ENCODE measurements at regions not wholly inside any gene's neighbourhood (a gene's known extent, or its start where the extent isn't known, plus 50 kb on each side); places are given as distances from the start of the nearest gene placed in this dataset.

DNA sequence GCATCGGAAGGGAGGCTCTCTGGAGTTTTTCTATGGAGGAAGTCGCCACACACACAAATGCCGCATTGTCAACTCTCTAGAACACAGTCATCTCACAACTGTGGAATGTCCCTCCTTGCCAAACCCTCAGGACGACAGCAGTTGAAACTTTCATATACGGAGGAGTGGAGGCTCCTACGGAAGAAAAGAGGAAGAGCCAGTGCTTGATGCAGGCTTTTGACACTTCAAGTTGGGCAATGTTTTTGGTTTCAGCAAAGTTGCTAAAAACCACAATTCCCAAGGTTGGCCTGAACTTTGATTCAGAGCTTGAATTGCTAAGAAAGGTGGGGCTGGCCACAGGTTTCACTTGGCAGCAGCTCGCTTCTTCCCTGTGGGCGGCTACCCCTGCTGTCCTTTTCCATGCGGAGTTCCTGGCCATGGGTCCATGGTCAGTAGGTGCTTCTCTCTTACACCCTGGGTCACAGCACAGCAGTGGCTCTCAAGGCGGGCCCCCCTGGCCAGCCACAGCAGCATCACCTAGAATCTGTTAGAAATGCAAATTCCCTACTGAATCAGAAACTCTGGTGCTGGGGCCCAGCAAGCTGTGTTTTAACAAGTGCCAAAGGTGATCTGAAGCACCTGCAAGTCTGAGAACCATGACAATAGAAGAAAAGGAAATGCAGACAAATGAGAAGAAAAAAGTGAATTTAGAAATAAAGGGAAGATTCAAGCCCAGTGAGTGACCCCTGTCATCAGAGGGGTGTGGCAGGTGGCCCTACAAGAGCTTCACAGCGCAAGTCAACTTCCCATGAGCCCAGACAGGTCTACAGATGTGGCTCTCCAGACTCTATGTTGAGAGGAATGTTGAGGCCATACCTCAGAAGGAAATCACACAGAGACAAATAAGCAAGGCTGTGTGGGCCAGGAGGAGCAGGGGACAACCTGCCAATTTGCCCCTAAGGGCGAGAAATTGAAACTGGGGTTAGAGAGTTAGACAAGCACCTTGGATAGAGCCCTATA is 856.4 kb downstream of the RNF144A start:
- DNase-seq: peak; percentile 60

DNA sequence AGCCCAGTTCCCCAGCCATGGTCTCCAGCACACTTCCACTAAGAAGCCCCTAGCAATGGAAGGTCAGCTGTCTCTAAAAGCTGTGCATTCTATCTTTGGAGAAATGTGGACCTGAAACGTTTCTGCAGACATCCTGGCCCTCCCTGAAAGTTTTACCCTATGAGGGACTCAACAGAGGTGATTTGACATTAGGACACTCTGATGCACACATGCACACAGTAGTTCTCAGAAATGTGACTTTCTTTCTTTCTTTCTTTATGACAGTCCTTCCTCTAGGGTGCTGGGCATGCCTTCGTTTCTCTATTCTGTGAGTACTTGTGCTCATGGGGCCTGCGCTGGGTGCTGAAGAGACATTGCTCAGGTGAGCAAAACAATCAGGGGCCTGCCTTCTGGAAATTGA is 857.3 kb downstream of the RNF144A start:
- DNase-seq: peak; percentile 50

DNA sequence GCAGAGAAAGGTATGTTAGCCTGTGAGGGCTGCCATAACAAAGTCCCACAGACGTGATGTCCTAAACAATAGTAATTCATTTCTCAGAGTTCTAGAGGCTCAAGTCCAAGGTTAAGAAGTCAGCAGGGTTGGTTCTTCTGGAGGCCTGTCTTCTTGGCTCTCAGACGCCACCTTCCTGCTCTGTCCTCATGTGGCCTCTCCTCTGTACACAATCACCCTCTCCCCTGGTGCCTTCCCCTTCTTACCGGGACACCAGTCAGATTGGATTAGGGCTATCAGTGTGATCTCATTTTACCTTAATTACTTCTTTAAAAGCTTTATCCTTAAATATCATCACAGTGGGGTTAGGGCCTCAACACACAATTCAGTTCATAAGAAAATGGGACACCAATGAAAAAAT is 860.5 kb downstream of the RNF144A start:
- no peak for DNase-seq

DNA sequence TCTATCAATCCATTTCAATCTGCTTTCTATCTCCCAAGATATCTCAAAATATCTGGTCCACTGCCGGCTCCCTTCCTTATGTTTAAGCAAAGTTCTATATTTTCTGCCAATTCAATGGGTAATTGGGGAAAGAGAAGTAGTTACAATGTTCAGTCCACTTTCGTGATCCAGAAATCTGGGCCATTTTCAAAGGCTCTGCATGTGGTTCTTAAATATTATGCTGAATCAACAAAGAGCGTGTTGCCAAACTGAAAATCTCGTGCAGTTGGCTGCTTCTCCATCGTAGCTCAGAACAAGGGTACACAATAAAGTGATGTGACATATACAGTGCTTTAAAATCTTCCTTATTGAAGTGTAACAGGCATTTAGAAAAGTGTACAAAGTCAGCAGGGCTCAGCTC is 863.1 kb downstream of the RNF144A start:
- no peak for DNase-seq

DNA sequence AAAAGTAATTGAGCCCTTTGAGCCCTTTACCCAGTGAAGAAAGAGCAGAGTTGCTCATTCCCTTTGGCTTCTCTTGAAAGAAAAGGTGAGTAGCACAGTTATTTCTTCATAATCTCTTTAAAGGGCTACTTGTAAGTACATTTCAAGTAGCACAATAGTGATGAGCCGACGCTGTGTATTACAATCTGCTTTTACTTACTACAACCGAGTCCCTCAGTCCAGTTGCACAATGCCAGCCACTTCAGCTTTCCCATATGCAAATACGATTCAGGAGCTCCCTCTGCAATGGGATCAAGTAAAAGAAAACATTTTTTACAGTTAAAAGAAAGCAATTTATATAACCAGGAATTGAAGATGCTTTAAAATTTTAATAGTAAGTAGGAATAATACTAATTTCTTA is 868.5 kb downstream of the RNF144A start:
- no peak for DNase-seq

DNA sequence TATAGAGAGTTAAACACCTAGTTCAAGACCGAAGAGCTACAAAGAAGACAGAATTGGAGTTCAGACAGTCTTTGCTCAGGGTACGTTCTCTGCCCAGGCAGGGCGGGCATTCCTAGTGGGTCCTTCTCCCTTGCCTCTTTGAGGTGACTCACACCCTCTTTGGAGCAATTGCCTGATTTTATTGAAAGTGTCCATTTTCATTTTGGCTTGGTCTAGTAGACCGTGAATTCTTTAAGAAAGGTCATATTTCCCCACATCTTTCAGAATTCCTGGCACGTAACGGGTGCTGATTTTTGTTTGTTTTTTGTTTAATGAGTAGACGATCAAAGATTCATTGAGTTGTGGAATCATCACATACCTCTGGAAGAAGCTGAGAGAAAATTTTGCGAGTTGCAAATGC is 871.5 kb downstream of the RNF144A start:
- no peak for DNase-seq

DNA sequence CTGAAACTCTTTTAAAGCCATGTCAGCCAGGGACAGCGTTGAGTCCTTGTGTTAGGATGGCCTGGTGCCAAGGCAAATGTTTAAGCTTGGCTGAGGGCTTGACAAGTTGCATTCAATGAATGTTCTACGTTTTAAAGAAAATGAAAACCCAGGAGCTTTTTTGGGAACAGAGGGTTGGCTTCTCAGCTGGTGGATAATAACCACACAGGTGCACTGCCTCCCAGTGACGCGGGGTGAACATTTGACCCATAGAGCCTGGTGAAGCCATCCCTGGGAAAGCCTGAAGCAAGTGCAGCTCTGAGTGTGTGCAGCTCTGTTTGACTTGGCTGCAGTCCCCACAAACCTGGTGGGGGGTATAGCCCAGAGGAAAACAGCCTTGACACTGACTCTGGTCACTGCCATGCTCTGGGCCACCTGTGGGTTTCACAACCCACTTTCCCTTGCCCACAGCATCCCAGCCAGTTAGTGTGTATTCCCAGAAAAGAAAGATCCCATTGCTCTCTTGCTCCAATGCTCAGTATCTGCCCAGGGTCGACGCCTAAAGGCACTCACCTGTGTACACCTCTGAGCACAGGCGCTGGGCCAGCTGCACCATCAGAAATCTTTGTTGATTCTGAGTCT is 874.9 kb downstream of the RNF144A start:
- no peak for DNase-seq

DNA sequence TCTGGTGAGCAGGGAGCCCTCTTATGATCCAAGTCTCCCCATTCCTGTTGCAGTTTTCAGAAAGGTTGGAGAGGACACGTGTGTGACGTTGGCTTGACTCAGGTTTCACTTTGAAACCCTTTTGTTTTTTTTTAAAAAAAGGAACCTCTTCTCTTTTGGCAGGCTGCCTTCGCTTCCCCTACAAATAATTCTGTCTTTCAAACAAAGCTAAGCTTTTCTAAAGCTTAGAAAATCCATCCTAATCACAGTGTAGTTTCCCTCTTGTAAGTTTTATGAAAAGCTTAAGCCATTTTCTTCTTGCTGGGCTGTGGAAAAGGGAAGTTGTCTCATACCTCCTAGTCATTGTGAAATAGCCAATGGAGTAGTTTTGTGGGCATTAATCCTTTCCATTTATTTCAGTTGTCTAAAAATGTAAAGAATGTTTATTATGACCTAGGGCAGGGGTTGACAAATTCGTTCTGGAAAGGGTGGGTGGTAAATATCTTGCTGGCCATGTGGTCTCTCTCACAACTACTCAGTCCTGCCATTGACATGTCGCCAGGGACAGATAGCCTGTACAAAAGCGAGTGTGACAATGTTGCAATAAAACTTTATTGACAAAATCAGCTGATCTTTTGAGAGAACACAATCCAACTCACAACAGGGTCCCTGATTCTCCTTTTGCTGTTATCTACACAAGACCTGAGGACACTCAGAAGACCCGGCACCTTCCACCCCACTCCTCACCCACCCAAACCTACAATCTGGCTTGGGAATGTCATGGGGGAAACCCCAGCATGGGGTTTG is 878.8 kb downstream of the RNF144A start:
- DNase-seq: no peak

DNA sequence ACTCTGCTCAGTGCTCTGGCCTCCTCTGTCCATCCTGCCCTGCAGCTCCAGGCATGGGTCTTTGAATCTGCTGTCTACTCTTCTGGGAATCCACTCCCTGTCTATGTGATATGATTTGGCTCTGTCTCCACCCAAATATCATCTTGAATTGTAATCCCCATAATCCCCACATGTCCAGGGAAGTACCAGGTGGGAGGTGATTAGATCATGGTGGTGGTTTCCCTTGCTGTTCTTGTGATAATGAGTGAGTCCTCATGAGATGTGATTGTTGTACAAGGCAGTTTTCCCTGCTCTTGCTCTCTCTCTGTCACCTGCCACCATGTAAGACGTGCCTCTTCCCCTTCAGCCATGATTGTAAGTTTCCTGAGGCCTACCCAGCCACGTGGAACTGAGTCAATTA is 881.8 kb upstream of the ID2 start:
- no peak for DNase-seq

DNA sequence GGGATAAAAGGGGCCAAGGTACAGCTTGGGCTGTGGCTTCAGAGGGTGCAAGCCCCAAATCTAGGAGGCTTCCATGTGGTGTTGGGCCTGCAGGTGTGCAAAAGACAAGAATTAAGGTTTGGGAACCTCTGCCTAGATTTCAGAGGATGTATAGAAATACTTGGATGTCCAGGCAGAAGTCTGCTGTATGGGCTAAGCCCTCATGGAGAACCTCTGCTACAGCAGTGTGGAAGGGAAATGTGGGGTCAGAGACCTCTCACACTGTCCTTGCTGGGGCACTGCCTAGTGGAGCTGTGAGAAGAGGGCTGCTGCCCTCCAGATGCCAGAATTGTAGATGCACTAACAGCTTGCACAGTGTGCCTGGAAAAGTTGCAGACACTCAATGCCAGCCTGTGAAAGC is 880.6 kb upstream of the ID2 start:
- no peak for DNase-seq

DNA sequence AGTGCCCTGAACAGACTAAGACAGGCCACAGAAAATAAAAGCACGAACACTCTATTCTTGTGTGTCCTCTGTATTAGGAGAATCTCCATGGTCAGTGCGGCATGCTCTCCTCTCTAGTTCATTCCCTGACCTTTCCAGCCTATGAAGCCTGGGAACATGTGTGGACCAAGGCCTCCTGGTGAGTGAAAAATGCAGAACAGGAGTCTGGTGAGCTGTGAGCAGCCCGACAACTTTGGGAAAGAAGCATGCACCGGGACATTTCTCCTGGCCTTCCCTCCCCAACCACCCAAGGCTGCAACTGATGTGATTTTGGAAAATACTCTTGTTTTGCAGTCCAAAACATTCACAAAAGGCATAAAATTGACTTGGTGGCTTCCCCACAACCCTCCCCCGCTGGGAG is 878.3 kb upstream of the ID2 start:
- no peak for DNase-seq

DNA sequence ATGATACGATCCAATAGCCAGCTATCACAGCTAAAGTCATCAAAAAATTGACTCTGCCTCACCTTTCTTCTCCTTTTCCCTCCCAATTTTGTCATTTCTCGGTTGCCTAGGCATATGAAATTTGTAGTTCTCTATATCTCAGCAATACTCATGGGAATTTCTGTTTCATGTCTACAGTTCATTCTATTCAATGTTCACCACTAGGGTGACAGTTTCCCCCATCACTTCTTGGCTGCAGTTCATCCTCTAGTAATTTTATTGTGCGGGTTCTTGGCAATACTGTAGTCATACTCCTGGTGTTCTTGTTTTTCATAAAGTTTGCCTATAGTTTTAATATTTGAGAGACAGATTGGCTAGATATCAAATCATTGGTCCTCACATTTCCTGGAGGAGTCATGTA is 872.2 kb upstream of the ID2 start:
- DNase-seq: no peak

DNA sequence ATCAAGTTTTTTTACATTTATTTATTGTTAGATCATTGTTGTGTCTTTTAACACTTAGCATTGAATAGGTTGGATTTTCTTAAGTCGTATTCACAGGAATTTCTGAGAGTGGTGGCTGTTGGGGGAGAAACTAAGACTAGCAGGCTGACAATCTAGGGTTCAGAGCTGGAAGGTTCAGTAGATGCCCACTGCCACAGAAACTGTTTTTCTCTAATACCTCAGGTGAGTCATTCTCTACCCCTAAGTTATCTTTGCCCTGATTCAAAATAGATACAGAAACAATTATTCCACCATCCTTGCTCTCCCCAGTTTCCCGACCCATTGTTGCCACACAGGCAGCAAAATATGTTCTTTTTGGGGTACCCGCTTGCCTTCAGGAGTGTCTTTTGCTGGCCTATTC is 870.8 kb upstream of the ID2 start:
- no peak for DNase-seq

DNA sequence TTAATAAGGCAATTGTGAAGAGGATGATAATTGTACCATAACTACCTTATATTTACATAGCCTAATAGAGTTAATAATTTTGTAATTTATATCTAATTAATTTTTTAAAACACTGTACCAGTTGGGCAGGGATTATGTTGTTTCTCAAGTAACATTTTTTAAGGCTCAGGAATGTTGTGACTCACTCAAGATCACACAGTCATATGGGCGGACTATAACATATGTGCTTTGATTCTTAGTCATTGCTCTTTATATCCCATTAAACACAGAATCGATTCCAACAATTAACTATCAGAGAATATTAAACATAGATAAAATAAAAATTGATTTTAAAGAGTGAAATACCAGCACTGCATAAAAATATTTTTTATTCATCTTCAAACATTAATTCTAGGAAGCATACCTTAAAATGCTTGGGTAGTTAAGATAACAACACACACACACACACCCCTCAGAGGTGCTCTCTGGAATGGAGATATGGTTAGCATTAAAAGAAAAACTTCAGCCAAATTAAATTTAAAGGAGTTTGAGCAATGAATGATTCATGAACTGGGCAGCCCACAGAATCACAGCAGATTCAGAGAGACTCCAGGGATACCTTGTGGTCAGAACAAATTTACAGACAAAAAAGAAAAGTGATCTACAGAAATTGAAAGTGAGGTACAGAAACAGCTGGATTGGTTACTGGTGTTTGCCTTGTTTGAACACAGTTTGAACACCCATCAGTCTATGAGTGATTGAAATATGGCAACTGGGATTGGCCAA is 869.4 kb upstream of the ID2 start:
- no peak for DNase-seq

DNA sequence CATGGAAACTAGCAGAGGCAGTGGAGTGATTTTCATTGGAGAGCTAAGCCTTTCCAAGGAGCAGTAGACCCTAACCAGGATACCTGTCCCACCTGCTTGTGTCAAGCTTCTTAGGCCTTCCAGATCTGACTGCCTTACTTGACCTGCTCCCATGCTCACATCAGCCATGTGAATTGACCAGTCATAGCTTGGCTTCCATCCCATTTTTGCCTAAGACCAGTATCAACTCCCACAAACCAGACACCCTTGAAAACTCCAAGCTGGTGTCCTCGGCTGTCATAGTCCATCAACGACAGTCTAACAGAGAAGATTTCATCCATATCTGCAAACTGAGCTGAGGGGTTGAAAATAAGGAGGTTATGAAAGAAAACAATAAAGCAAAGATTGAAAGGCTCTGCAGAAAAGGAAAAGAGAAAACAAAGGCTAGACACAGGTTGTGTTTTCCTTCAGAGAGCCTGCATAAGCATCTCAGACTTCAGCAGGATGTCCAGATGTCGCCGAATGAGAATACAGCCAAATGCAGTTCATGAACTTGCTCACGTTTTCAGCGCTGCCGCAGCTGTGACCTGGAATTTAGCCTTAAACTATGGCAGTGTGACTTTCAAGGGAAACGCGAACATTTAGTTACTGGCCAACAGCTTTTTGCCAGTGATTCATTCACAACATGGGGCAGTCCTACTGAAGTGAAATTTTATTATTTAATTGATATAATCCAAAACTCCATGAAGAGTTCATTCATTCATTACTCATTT is 868.1 kb upstream of the ID2 start:
- no peak for DNase-seq

DNA sequence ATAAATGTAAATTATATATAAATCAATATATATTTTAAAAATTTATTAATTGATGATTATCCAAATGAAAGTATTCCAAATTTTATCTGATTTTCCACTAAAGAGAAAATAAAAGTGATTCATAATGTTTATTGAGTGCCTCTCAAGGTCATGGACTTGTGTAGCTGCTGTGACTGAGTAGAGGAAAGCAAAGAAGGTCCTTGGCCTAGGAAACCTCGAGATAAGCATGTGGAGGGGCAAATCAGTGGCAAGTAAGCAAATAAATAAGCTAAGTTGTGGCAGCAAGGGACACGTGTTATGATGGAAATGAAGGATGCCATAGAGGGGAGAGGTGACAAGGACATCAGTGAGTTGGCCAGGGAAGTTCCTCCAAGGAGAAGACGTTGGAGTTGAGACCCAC is 866.1 kb upstream of the ID2 start:
- DNase-seq: no peak

DNA sequence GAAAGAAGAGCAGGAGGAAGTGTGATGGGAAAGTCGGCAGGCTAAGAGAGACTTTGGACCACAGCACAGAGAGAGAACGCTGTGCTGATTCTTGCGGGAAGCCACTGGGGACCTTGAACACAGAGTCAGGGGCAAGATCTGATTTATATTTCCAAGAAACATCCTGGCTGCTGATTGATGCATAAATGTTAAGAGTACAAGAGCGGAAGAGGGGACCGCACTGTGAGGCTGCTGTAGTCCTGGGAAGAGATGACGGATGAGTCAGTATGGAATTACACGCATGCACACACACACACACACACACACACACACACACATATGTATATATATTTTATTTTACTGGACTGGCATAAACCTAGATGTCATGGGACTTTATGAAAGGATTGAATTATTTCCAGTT is 865.6 kb upstream of the ID2 start:
- no peak for DNase-seq

DNA sequence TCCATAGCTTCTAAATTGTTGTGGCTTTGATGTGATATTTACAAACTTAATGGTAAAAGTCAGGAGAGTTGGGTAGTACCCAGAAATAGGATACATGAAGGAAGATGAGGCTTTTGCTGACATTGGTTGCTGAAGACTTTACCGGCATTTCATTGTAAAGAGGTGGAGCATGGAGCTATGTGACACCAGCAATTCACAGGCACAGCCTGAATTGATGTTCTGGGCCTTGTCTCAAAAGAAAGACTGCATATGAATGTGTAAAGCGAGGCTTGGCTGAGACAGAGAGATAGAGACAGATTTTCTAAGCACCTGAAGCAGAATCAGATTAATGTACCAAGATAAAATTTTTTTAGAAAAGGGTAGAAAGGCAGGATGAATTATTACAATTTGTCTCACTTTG is 864.9 kb upstream of the ID2 start:
- DNase-seq: no peak

DNA sequence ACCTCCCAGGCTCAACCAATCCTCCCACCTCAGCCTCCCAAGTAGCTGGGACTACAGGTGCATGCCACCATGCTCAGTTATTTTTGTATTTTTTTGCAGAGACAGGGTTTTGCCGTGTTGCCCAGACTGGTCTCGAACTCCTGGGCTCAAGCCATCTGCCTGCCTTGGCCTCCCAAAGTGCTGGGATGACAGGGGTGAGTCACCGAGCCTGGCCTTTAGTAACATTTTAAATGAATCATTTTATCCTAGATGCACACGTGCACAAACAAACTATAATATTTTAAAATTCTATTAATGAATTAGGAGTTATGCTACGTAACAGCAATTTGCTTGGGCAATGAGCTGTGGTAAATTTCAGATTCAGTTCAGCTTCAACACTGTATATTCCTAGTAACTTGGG is 862.5 kb upstream of the ID2 start:
- DNase-seq: no peak

DNA sequence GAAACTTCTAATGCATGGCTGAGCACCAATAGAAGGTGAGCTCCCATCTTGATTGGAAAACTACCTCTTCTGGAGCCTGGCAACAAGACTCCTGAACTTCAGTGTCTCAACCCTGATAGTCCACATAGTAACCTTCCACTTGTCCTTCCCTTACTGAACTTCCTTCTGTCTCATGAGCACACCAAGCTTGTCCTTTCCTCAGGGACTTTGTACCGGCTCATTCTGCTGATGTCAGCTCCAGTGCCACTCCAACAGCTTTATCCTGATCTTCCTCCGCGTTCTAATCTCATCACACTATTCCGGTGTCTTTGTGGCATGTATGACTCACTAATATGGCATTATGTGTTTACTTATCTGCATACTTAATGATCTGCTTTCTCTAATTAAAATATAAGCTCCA is 862.0 kb upstream of the ID2 start:
- DNase-seq: no peak

DNA sequence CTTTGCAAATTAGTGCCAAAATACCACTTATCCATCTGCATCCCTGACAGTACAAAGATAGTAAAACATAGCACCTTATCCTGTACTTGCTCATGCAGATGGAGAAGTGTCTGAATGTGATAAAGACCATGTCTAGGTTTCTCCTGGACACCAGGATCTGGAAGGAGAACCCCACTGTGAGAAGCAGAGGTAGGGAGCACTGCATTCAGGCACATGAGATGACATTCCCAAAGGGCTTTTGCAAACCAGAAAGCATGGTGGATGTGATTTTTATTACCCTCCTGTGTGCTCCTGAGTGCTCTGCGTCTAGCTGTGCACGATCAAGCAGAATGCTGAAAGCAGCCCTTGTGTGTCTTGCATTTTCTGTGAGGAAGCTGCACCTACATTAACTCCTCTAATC is 857.6 kb upstream of the ID2 start:
- no peak for DNase-seq
